ENCODE measurements at regions not wholly inside any gene's neighbourhood (a gene's known extent, or its start where the extent isn't known, plus 50 kb on each side); places are given as distances from the start of the nearest gene placed in this dataset.

DNA sequence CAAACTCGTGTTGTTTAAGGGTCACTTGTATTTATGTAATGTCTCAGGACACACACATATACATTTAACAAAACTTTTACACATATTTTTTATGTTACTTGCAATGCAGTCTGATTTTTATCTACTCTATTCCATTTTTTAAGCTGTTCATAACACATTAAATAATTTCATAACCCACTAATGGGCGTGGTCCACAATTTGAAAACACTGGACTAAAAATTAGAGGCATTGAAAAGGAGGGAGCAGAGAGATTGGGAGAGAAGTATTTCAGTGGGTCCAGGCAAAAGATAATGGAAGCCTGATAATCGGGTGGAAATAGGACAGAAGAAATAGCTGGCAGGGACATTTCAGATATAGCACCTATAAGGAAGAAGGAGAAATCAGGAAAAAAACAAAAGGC is 597.3 kb upstream of the CLINT1 start:
- TF ChIP-seq, protein P1, sequence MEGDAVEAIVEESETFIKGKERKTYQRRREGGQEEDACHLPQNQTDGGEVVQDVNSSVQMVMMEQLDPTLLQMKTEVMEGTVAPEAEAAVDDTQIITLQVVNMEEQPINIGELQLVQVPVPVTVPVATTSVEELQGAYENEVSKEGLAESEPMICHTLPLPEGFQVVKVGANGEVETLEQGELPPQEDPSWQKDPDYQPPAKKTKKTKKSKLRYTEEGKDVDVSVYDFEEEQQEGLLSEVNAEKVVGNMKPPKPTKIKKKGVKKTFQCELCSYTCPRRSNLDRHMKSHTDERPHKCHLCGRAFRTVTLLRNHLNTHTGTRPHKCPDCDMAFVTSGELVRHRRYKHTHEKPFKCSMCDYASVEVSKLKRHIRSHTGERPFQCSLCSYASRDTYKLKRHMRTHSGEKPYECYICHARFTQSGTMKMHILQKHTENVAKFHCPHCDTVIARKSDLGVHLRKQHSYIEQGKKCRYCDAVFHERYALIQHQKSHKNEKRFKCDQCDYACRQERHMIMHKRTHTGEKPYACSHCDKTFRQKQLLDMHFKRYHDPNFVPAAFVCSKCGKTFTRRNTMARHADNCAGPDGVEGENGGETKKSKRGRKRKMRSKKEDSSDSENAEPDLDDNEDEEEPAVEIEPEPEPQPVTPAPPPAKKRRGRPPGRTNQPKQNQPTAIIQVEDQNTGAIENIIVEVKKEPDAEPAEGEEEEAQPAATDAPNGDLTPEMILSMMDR (IDR thresholded peaks at IDR 0.05): no peak
- no peak for TF ChIP-seq POLR2A (IDR thresholded peaks at IDR 0.05)
